Activated CD4-positive, alpha-beta memory T cell treated with anti-CD3 and anti-CD28 coated beads for 36 hours (primary cell): ENCODE measurements at regions not wholly inside any gene's neighbourhood (a gene's known extent, or its start where the extent isn't known, plus 50 kb on each side); places are given as distances from the start of the nearest gene placed in this dataset.

Source experiments
- CTCF ChIA-PET: fragments of 350-600 bp; sonication (Branson Sonifier 250); formaldehyde crosslinking; loops from one replicate; lab custom pipeline; 2021; ENCODE audit warnings: antibody characterized with exemption, inconsistent platforms; lab: Charles Lee
- POLR2A ChIA-PET: fragments of 350-600 bp; sonication (Branson Sonifier 250); formaldehyde crosslinking; loops from one replicate; lab custom pipeline; 2021; ENCODE audit warnings: antibody characterized with exemption; lab: Charles Lee
- DNase-seq: peaks from one replicate; pipeline ENCODE4 v3.0.0-alpha.2; 2020
- H3K27ac Mint-ChIP-seq: one replicate; pipeline ENCODE4 v1.8.0; 2021; ENCODE audit warnings: mixed read lengths
- H3K27me3 Mint-ChIP-seq: one replicate; pipeline ENCODE4 v1.8.0; 2021; ENCODE audit warnings: mixed read lengths
- H3K36me3 Mint-ChIP-seq: one replicate; pipeline ENCODE4 v1.8.0; 2021; ENCODE audit warnings: mixed read lengths
- H3K4me1 Mint-ChIP-seq: one replicate; pipeline ENCODE4 v1.8.0; 2021; ENCODE audit warnings: low read depth, mixed read lengths
- H3K4me3 Mint-ChIP-seq: one replicate; pipeline ENCODE4 v1.8.0; 2021; ENCODE audit warnings: mild to moderate bottlenecking, mixed read lengths
- H3K9me3 Mint-ChIP-seq: one replicate; pipeline ENCODE4 v1.8.0; 2021; ENCODE audit warnings: mixed read lengths
- intact Hi-C: fragments of 100-400 bp; cut with micrococcal nuclease; formaldehyde crosslinking; loops from one replicate; pipeline ENCODE4 v1.15.1; 2023

- Mint-ChIP-seq H3K4me3 (no peak overlapping the region), H3K4me1 (peaks cover 14% of the 10 kb centered on the region), H3K27me3 (peaks cover 3% of the 10 kb centered on the region), H3K36me3 (no peaks in the 10 kb centered on the region), H3K9me3 (peaks cover 3% of the 10 kb centered on the region), H3K27ac (no peak overlapping the region)
- no peak for DNase-seq
- intact Hi-C loops, result no loop called here
- POLR2A ChIA-PET, result no interaction called here
- CTCF ChIA-PET, result no interaction called here
These were observed 374.6 kb upstream of the ARID1B start for GRCh38 chr6:156402628-156403027.

DNA sequence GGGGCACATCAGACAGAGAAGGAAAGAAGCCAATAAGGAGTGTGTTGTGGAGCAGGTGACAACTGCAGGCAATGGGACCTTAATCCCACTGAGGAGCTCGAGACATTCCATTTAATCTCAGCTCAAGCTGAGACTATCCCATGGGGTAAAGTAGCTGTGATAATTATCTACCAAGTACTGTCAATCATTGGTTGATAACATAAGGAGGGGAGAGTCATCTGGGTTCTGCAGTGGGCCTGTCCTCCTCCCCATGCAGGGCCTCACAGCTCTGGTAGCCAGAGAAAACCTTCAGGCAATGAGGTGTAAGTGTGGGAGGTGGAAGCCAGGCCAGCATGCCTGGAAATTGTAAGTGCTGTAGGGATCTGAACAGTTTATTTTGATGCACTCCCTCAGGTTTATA, 375.0 kb upstream of the ARID1B start:
- peaks cover 3% of the 10 kb centered on the region for H3K27me3 Mint-ChIP-seq
- H3K9me3 Mint-ChIP-seq, result peaks cover 3% of the 10 kb centered on the region
- ChIA-PET CTCF (no interaction called here), POLR2A (no interaction called here)
- intact Hi-C loops, result no loop called here
- no peak overlapping the region for H3K27ac Mint-ChIP-seq
- peaks cover 18% of the 10 kb centered on the region for H3K4me1 Mint-ChIP-seq
- H3K4me3 Mint-ChIP-seq, result no peak overlapping the region
- no peak for DNase-seq
- no peaks in the 10 kb centered on the region for H3K36me3 Mint-ChIP-seq

DNA sequence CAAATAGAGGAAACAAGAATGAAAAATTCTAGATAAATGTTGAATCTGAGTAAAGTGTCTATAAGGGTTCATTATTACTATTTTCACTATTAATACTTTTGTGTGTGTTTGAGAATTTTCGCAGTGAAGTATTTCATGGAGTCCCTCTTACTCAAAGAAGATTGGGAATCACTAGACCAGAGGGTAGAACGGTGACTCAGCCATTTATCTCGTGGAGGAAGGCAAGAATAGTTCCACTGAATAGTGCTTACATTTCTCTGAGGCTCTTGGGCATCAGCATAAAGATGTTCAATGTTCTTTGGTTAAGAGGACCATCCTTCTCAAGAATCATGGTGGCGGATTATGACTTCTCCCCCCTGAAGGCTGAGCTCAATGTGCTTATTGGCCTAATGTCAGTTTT, 376.7 kb upstream of the ARID1B start:
- no peak for DNase-seq
- Mint-ChIP-seq H3K27ac (no peak overlapping the region), H3K36me3 (no peaks in the 10 kb centered on the region), H3K4me1 (peaks cover 32% of the 10 kb centered on the region), H3K9me3 (peaks cover 3% of the 10 kb centered on the region), H3K27me3 (peaks cover 3% of the 10 kb centered on the region), H3K4me3 (no peak overlapping the region)
- ChIA-PET CTCF (no interaction called here), POLR2A (no interaction called here)
- intact Hi-C loops, result no loop called here

DNA sequence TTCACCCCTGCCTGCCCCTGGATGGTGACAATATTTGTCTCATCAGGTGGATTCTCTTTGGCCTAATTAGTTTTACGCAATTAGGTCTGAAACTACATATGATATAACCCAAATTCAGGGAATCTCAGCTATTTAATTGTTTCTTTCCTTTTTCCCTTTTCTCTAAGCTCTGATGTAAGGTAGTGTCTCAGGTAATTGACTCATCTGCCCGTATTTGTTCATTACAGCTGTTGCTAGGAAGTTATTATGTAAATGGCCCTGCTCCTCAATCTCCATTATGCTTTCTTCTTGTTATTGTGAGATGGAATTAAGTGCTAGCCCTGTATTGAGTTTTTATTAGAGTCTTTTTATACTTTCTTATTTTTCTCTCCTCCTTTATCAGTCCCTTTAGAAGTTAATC, 378.2 kb upstream of the ARID1B start:
- H3K4me3 Mint-ChIP-seq, result no peak overlapping the region
- CTCF ChIA-PET, result interaction anchor here (1.3 kb wide), 1 partner anchor 25 kb away, joined by 3 read pairs; no protein-coding TSS in a partner anchor
- intact Hi-C loops, result loop anchor here (5.0 to 10.0 kb wide), 5 partner anchors 207 to 1072 kb away; no protein-coding TSS in a partner anchor
- no peaks in the 10 kb centered on the region for H3K36me3 Mint-ChIP-seq
- peaks cover 3% of the 10 kb centered on the region for H3K9me3 Mint-ChIP-seq
- DNase-seq, result no peak
- H3K27me3 Mint-ChIP-seq, result peaks cover 5% of the 10 kb centered on the region
- POLR2A ChIA-PET, result no interaction called here
- no peak overlapping the region for H3K27ac Mint-ChIP-seq
- H3K4me1 Mint-ChIP-seq, result peaks cover 46% of the 10 kb centered on the region

- peaks cover 50% of the 10 kb centered on the region for H3K4me1 Mint-ChIP-seq
- ChIA-PET POLR2A (no interaction called here), CTCF (interaction anchor here (1.3 kb wide), 1 partner anchor 25 kb away, joined by 3 read pairs; no protein-coding TSS in a partner anchor)
- H3K27ac Mint-ChIP-seq, result no peak overlapping the region
- H3K9me3 Mint-ChIP-seq, result peaks cover 3% of the 10 kb centered on the region
- DNase-seq, result no peak
- no peak overlapping the region for H3K4me3 Mint-ChIP-seq
- H3K27me3 Mint-ChIP-seq, result peaks cover 5% of the 10 kb centered on the region
- intact Hi-C loops, result loop anchor here (5.0 to 10.0 kb wide), 5 partner anchors 206 to 1071 kb away; no protein-coding TSS in a partner anchor
- H3K36me3 Mint-ChIP-seq, result no peaks in the 10 kb centered on the region
These were observed 378.8 kb upstream of the ARID1B start for GRCh38 chr6:156398371-156398770.

DNA sequence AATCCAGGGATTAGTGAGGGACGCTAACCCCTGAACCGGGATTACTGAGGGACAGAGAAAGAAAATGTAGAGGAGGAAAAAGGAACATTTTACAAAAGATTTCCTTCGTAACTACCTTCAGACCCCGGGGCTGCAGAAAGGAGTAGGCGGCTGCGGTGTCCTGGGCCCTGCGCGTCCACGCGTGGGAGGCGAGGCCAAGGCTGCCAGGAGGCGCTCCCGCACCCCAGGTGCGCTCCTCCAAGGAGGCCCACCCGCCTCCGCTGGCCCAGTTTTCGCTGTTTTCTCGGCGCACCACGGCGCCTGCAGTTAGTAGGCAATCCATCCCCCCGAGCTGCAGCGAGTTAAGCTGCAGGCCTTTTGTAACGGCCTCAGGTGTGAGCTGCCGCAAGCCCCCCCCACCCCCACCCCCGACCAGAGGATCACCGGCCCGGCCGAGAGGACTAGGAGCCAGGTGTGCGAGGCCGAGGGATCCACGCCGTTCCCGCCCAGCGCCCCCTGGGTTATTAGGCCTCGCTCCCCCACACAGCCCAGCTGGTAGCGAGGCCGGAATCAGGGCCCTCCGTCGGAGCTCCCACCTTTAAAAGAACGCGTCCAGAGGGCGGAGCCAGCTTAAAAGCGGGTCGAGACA, 380.3 kb upstream of the ARID1B start:
- H3K9me3 Mint-ChIP-seq, result peaks cover 3% of the 10 kb centered on the region
- intact Hi-C loops, result loop anchor here (1.0 to 10.0 kb wide), 10 partner anchors 28 to 1070 kb away; no protein-coding TSS in a partner anchor
- peaks cover 6% of the 10 kb centered on the region for H3K27me3 Mint-ChIP-seq
- POLR2A ChIA-PET, result interaction anchor here (0.7 to 1.4 kb wide), 3 partner anchors 26 to 875 kb away, joined by 3 read pairs; no protein-coding TSS in a partner anchor
- peak overlapping the region; percentile 69 for H3K4me3 Mint-ChIP-seq
- CTCF ChIA-PET, result interaction anchor here (1.2 kb wide), 1 partner anchor 877 kb away, joined by 3 read pairs; no protein-coding TSS in a partner anchor
- DNase-seq, result peak; percentile 60
- H3K36me3 Mint-ChIP-seq, result no peaks in the 10 kb centered on the region
- H3K4me1 Mint-ChIP-seq, result peaks cover 64% of the 10 kb centered on the region
- peak overlapping the region; percentile 72 for H3K27ac Mint-ChIP-seq

DNA sequence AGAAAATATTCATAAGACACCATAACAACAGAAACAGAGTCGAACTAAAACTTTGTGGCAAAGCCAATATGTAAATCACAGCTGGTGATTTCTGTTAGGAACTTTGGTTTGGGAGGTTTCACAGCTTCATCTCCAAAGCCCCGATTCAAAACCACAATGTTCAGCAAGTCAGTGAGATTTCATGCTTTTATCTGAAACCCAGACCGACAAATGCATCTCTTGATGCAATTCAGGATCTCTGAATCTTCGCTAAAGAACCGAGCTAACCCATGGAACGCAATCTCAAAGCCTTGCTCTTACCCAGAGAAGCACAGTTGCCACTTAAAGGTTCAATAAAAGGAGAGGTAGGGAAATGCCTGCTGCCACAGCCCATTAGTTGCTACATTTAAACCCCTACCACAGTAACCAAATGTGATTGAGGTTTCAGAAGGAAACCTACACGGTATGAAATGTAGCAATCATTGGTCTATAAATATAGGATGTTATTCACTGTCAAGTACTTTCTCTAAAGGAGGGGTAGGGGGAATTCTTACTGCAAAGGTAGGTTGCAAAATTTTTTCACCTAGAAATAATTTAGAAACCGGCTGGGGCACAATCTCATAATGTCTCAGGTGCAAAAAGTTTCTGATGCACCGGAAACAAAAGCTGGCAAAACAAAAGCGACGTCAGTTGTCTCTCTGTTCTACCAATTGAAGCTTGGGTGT, 381.0 kb upstream of the ARID1B start:
- intact Hi-C loops, result loop anchor here (1.0 to 10.0 kb wide), 10 partner anchors 29 to 1069 kb away; no protein-coding TSS in a partner anchor

DNA sequence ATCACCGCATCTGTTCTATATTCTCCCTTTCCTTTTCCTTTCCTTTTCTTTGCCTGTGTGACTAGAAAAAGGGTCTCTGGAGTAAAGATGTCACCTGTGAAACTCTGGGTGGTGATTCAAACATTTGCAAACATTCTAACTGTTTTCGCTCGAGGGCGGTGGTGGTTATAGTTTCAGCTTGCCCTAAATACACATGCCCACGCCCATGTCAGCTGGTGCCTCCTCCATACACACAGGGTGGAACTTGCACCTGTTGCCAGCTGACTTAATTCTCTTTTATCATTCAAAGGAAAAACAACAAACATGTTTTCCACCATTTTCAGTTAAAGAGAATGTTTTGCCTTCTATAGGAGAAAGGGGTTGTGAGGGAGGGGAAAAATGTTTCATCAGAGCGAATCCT, 381.9 kb upstream of the ARID1B start:
- no peaks in the 10 kb centered on the region for H3K36me3 Mint-ChIP-seq
- peak overlapping the region; percentile 61 for H3K27ac Mint-ChIP-seq
- peak; percentile 72 for DNase-seq
- peaks cover 6% of the 10 kb centered on the region for H3K27me3 Mint-ChIP-seq
- H3K4me1 Mint-ChIP-seq, result peaks cover 77% of the 10 kb centered on the region
- intact Hi-C loops, result loop anchor here (5.0 to 10.0 kb wide), 5 partner anchors 203 to 1068 kb away; no protein-coding TSS in a partner anchor
- H3K4me3 Mint-ChIP-seq, result peak overlapping the region; percentile 42
- ChIA-PET POLR2A (no interaction called here), CTCF (no interaction called here)
- H3K9me3 Mint-ChIP-seq, result no peaks in the 10 kb centered on the region

More for the DNA sequence above, 381.0 kb upstream of the ARID1B start:
- peak overlapping the region; percentile 72 for H3K27ac Mint-ChIP-seq
- DNase-seq, result peak; percentile 32
- peaks cover 6% of the 10 kb centered on the region for H3K27me3 Mint-ChIP-seq
- H3K36me3 Mint-ChIP-seq, result no peaks in the 10 kb centered on the region
- POLR2A ChIA-PET, result interaction anchor here (0.7 to 1.4 kb wide), 3 partner anchors 27 to 874 kb away, joined by 3 read pairs; no protein-coding TSS in a partner anchor
- peak overlapping the region; percentile 69 for H3K4me3 Mint-ChIP-seq
- peaks cover 71% of the 10 kb centered on the region for H3K4me1 Mint-ChIP-seq
- no peaks in the 10 kb centered on the region for H3K9me3 Mint-ChIP-seq
- CTCF ChIA-PET, result interaction anchor here (1.2 kb wide), 1 partner anchor 878 kb away, joined by 3 read pairs; no protein-coding TSS in a partner anchor

DNA sequence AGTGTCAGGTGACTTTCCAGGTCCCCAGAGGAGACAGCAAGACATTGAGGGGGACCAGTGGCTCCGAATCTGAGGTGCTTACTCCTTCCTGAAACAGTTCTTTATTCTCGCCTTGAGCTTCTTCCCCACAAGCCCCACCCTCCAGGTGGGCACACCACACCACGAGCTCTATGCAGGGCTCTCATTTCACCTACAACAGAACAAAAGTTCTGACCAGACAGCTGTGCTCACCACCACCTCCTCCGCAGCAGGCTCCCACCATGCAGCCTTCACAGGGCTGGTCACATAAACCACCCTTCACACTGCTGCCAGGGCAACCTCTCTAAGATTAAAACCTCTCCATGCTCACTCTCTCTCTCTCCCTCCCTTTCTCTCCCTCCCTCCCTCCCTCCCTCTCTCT, 384.5 kb upstream of the ARID1B start:
- Mint-ChIP-seq H3K4me1 (peaks cover 63% of the 10 kb centered on the region), H3K27ac (no peak overlapping the region), H3K27me3 (peaks cover 3% of the 10 kb centered on the region), H3K4me3 (no peak overlapping the region), H3K9me3 (no peaks in the 10 kb centered on the region), H3K36me3 (no peaks in the 10 kb centered on the region)
- CTCF ChIA-PET, result no interaction called here
- DNase-seq, result no peak
- intact Hi-C loops, result loop anchor here (10.0 kb wide), 1 partner anchor 292 kb away; no protein-coding TSS in a partner anchor
- POLR2A ChIA-PET, result no interaction called here

DNA sequence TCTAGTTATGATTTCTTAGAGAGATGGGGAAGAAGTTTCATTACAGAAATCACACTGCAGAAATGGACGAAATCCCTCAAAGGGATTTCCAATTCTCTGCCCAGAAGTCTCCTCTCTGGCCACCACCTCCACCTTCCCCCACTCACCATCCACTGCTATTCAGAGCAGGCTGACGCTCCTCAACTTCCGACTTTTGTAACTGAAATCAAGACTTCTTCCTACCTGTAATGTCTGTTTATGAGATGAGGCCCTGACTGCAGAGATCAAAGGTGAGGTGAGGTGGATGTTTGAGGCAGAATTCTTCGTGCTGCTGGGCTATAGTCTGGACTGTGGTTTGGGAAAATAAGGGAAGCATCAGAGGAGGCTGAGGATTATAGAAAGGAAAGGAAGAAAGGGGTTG, 385.2 kb upstream of the ARID1B start:
- POLR2A ChIA-PET, result no interaction called here
- CTCF ChIA-PET, result no interaction called here
- intact Hi-C loops, result loop anchor here (10.0 kb wide), 1 partner anchor 293 kb away; no protein-coding TSS in a partner anchor

DNA sequence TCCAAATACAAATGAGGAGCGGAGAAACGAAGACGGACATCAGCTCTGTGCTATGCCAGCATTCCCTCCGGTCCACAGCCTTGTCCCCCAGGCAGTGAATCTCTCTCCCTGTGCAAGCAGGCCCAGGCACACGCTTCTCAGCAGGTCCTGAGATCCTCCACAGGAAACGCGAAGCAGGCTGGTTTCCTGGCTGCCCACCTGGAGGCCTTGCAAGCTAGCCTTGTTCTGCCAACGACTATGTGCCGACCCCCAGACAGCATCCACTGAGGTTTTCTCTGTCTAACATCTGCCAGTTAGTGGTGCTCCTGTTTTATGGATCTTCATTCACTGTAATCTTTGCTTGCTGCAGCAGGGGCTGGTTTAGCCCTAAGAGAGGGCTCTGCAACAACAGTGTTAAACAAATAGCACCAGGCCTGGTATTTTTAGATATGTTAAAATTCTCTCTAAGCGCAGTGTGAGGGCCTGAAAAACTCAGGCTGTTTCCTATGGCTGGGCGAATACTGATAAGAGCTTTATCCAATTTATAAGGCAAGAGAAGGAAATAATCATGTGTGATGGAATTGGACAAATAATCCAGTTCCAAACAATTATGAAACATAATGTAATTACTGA, 386.0 kb upstream of the ARID1B start:
- Mint-ChIP-seq H3K27me3 (peaks cover 3% of the 10 kb centered on the region), H3K9me3 (no peaks in the 10 kb centered on the region)
- CTCF ChIA-PET, result no interaction called here

More for the DNA sequence above, 385.2 kb upstream of the ARID1B start:
- Mint-ChIP-seq H3K9me3 (no peaks in the 10 kb centered on the region), H3K27me3 (peaks cover 3% of the 10 kb centered on the region), H3K27ac (no peak overlapping the region), H3K4me1 (peaks cover 57% of the 10 kb centered on the region), H3K36me3 (no peaks in the 10 kb centered on the region), H3K4me3 (peak overlapping the region; percentile 3)
- DNase-seq, result no peak

More for the DNA sequence above, 386.0 kb upstream of the ARID1B start:
- no peak for DNase-seq
- intact Hi-C loops, result loop anchor here (10.0 kb wide), 1 partner anchor 294 kb away; no protein-coding TSS in a partner anchor
- no peak overlapping the region for H3K4me3 Mint-ChIP-seq
- H3K36me3 Mint-ChIP-seq, result no peaks in the 10 kb centered on the region
- no peak overlapping the region for H3K27ac Mint-ChIP-seq
- peaks cover 52% of the 10 kb centered on the region for H3K4me1 Mint-ChIP-seq
- POLR2A ChIA-PET, result no interaction called here
